SK-N-SH (cell line): ENCODE measurements at regions not wholly inside any gene's neighbourhood (a gene's known extent, or its start where the extent isn't known, plus 50 kb on each side); places are given as distances from the start of the nearest gene placed in this dataset.

ENCODE experiments used
- CTCF ChIA-PET: fragments of 300-600, 350-600 bp; formaldehyde crosslinking; extraction: SDS; loops from one replicate; lab custom pipeline; 2021; lab: Yijun Ruan, JAX
- POLR2A ChIA-PET: fragments of 350-600 bp; sonication (Branson Sonifier 250); formaldehyde crosslinking; extraction: SDS; loops from one replicate; lab custom pipeline; 2020; ENCODE audit warnings: antibody characterized with exemption, inconsistent platforms; lab: Yijun Ruan, JAX
- DNase-seq: peaks from one replicate; pipeline ENCODE4 v3.0.0; 2012
- H2AFZ ChIP-seq: fragments of 200-600 bp; sonication (generic); 2 replicates; pipeline ENCODE4 v1.8.1; 2016; ENCODE audit warnings: antibody characterized with exemption, mild to moderate bottlenecking, low read depth
- H3F3A ChIP-seq: fragments of 200-600 bp; sonication (generic); replicated peaks from 2 replicates; pipeline ENCODE3; 2016; ENCODE audit warnings: antibody characterized with exemption, mild to moderate bottlenecking; ENCODE audit not compliant: insufficient read depth
- H3K27ac ChIP-seq, 2 experiments: fragments of 200-500 bp in 1 of 2; fragments of 200-600 bp in 1 of 2; sonication (Bioruptor generic) in 1 of 2; sonication (generic), shearing (Covaris generic) in 1 of 2; 2 replicates each; pipeline versions ENCODE4 v1.5.1 to v1.6.1; 2014 to 2016; ENCODE audit warnings: low read depth in 2 of 2, inconsistent platforms in 1 of 2, low read length in 1 of 2, mild to moderate bottlenecking in 1 of 2, mixed read lengths in 1 of 2
- H3K27me3 ChIP-seq: fragments of 200-600 bp; sonication (generic), shearing (Covaris generic); 2 replicates; pipeline ENCODE4 v1.6.1; 2016; ENCODE audit warnings: mixed run types; ENCODE audit not compliant: insufficient read depth
- H3K36me3 ChIP-seq, 2 experiments: fragments of 200-500 bp in 1 of 2; fragments of 200-600 bp in 1 of 2; sonication (Bioruptor generic) in 1 of 2; sonication (generic) in 1 of 2; replicated peaks in 1 of 2; 2 replicates each; pipeline versions ENCODE3 to v1.5.1; 2014 to 2016; ENCODE audit warnings: low read length in 1 of 2, mild to moderate bottlenecking in 1 of 2; ENCODE audit not compliant: insufficient read depth in 2 of 2, control insufficient read depth in 1 of 2
- H3K4me1 ChIP-seq, 2 experiments: fragments of 200-500 bp in 1 of 2; fragments of 200-600 bp in 1 of 2; sonication (Bioruptor generic) in 1 of 2; sonication (generic), shearing (Covaris generic) in 1 of 2; 2 replicates each; pipeline versions ENCODE4 v1.5.1 to v1.6.1; 2014 to 2016; ENCODE audit warnings: low read depth in 1 of 2, low read length in 1 of 2, mixed run types in 1 of 2; ENCODE audit not compliant: insufficient read depth in 2 of 2, control insufficient read depth in 1 of 2
- H3K4me2 ChIP-seq: fragments of 200-600 bp; sonication (generic), shearing (Covaris generic); 2 replicates; pipeline ENCODE4 v1.6.1; 2017; ENCODE audit warnings: mixed run types
- H3K4me3 ChIP-seq, 2 experiments: fragments of 200-500 bp in 1 of 2; fragments of 200-600 bp in 1 of 2; sonication (Bioruptor generic) in 1 of 2; sonication (generic), shearing (Covaris generic) in 1 of 2; 2 replicates each; pipeline versions ENCODE4 v1.5.1 to v1.8.1; 2014 to 2016; ENCODE audit warnings: low read depth in 2 of 2, inconsistent platforms in 1 of 2, low read length in 1 of 2, mild to moderate bottlenecking in 1 of 2, mixed read lengths in 1 of 2, moderate library complexity in 1 of 2
- H3K79me2 ChIP-seq: fragments of 200-600 bp; sonication (generic); 2 replicates; pipeline ENCODE4 v1.8.1; 2017; ENCODE audit warnings: mild to moderate bottlenecking; ENCODE audit not compliant: insufficient read depth
- H3K9ac ChIP-seq: fragments of 200-600 bp; sonication (generic); 2 replicates; pipeline ENCODE4 v1.6.1; 2017; ENCODE audit warnings: mixed run types
- H3K9me2 ChIP-seq: fragments of 200-600 bp; sonication (generic); 2 replicates; pipeline ENCODE4 v1.6.1; 2017; ENCODE audit warnings: mixed run types
- H3K9me3 ChIP-seq: fragments of 200-600 bp; sonication (generic); 2 replicates; pipeline ENCODE4 v1.6.1; 2017; ENCODE audit warnings: mixed run types, mild to moderate bottlenecking, moderate library complexity
- H4K20me1 ChIP-seq: fragments of 200-600 bp; sonication (generic); 2 replicates; pipeline ENCODE4 v1.6.1; 2017; ENCODE audit warnings: mild to moderate bottlenecking, mixed run types; ENCODE audit not compliant: insufficient read depth
- CHD2 ChIP-seq: fragments of 150-350 bp; IDR thresholded peaks from 2 replicates; pipeline ENCODE4 v1.6.1; 2018; ENCODE audit warnings: low read length; ENCODE audit not compliant: partially characterized antibody
- EP300 ChIP-seq, 2 experiments: IDR thresholded peaks; 2 replicates each; pipeline versions ENCODE4 v1.4.0 to v1.6.1; 2012; ENCODE audit warnings: borderline replicate concordance in 1 of 2, low read depth in 1 of 2, low read length in 1 of 2
- EZH2phosphoT487 ChIP-seq: fragments of 200-600 bp; sonication (generic); IDR thresholded peaks from 2 replicates; pipeline ENCODE4 v1.6.1; 2017; ENCODE audit warnings: low read depth, mixed run types, mild to moderate bottlenecking, antibody characterized with exemption, moderate library complexity, borderline replicate concordance
- FOXJ3 ChIP-seq: sonication (generic); formaldehyde crosslinking; IDR thresholded peaks from 2 replicates; pipeline ENCODE4 v1.5.1; 2020; ENCODE audit warnings: mild to moderate bottlenecking, missing genetic modification reagents
- FOXM1 ChIP-seq: IDR thresholded peaks from 2 replicates; pipeline ENCODE4 v1.4.0; 2012; ENCODE audit warnings: low read depth, mild to moderate bottlenecking
- GATA2 ChIP-seq: sonication (generic); formaldehyde crosslinking; IDR thresholded peaks from 2 replicates; pipeline ENCODE4 v1.5.0; 2020; ENCODE audit warnings: mild to moderate bottlenecking, missing genetic modification reagents
- POLR2AphosphoS5 ChIP-seq: IDR thresholded peaks from 2 replicates; pipeline ENCODE4 v1.6.1; 2012; ENCODE audit warnings: low read depth, low read length
- RCOR1 ChIP-seq: fragments of 150-350 bp; IDR thresholded peaks from 2 replicates; pipeline ENCODE4 v1.6.1; 2017; ENCODE audit warnings: antibody characterized with exemption, low read length
- SIN3A ChIP-seq: IDR thresholded peaks from 2 replicates; pipeline ENCODE4 v1.6.1; 2012; ENCODE audit warnings: low read depth, mild to moderate bottlenecking, low read length, moderate library complexity, borderline replicate concordance
- TCF12 ChIP-seq: IDR thresholded peaks from 2 replicates; pipeline ENCODE4 v1.4.0; 2012
- WGBS: methylation state at CpG from one replicate; pipeline ENCODE4 v1.1.6; 2017; ENCODE audit warnings: low lambda C conversion rate; 5-methylcytosine and 5-hydroxymethylcytosine counted together
- TF ChIP-seq, protein P1 (sequence below): fragments of 200-600 bp; sonication (generic); IDR thresholded peaks from 2 replicates; pipeline ENCODE4 v1.6.1; 2017; ENCODE audit warnings: antibody characterized with exemption, mild to moderate bottlenecking, moderate library complexity
- TF ChIP-seq, protein P2 (sequence below): IDR thresholded peaks from 2 replicates; pipeline ENCODE4 v1.4.0; 2012; ENCODE audit warnings: low read depth, borderline replicate concordance
- TF ChIP-seq, protein P3 (sequence below): IDR thresholded peaks from 2 replicates; pipeline ENCODE4; 2012
- TF ChIP-seq, protein P4 (sequence below): IDR thresholded peaks from 2 replicates; pipeline ENCODE4 v1.6.1; 2012; ENCODE audit warnings: mild to moderate bottlenecking, low read depth, low read length, moderate library complexity
- TF ChIP-seq, protein P5 (sequence below): IDR thresholded peaks from 2 replicates; pipeline ENCODE4 v1.4.0; 2012; ENCODE audit warnings: low read depth

DNA sequence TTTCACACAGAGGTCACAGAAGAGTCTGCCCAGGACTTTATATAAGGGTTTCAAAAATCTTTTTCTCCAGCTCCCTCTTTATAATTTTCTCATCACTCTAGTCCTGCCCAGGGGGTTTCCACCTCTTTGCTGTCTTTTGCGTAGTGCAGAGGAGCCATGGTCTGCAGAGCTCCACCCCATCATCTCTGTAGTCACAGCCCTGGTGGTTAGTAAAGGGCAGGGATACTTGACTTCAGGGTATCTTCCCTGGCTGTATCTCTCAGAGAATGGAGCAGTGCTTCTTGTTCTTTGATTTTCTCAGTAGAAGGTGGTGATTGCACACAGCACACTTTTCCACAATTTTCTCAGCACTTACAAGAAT is 900.6 kb upstream of the COX7C start (continued):
- TF ChIP-seq GATA2 = no peak
- TF ChIP-seq EP300 (IDR thresholded peaks at IDR 0.05; ENCODE audit: borderline replicate concordance in 1 of 2, low read depth in 1 of 2, low read length in 1 of 2) = no peak
- TF ChIP-seq RCOR1 = no peak

DNA sequence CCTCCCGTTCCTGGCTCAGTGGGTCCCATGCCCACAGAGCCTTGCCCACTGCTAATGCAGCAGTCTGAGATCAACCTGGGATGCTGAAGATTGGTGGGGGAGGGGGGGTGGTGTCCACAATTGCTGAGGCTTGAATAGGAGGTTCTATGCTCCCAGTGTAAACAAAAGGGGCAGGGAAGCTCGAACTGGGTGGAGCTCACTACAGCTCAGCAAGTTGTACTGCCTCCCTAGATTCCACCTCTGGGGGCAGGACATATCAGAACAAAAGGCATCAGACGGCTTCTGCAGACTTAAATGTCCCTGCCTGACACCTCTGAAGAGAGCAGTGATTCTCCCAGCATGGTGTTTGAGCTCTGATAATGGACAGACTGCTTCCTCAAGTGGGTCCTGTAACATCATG is 885.6 kb upstream of the COX7C start:
- Histone ChIP-seq H3K27ac (no peak overlapping the region), H3K4me3 (no peak overlapping the region), H4K20me1 (no peaks in the 10 kb centered on the region), H3F3A (no peaks in the 10 kb centered on the region), H3K4me1 (no peaks in the 10 kb centered on the region), H3K9me2 (no peaks in the 10 kb centered on the region), H3K36me3 (no peaks in the 10 kb centered on the region), H3K79me2 (no peaks in the 10 kb centered on the region), H3K9ac (no peak overlapping the region), H3K27me3 (no peaks in the 10 kb centered on the region), H2AFZ (no peak overlapping the region), H3K4me2 (no peak overlapping the region), H3K9me3 (no peaks in the 10 kb centered on the region)
- DNase-seq = no peak
- TF ChIP-seq, protein P1, sequence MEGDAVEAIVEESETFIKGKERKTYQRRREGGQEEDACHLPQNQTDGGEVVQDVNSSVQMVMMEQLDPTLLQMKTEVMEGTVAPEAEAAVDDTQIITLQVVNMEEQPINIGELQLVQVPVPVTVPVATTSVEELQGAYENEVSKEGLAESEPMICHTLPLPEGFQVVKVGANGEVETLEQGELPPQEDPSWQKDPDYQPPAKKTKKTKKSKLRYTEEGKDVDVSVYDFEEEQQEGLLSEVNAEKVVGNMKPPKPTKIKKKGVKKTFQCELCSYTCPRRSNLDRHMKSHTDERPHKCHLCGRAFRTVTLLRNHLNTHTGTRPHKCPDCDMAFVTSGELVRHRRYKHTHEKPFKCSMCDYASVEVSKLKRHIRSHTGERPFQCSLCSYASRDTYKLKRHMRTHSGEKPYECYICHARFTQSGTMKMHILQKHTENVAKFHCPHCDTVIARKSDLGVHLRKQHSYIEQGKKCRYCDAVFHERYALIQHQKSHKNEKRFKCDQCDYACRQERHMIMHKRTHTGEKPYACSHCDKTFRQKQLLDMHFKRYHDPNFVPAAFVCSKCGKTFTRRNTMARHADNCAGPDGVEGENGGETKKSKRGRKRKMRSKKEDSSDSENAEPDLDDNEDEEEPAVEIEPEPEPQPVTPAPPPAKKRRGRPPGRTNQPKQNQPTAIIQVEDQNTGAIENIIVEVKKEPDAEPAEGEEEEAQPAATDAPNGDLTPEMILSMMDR = no peak
- TF ChIP-seq RCOR1 = no peak
- TF ChIP-seq, protein P2, sequence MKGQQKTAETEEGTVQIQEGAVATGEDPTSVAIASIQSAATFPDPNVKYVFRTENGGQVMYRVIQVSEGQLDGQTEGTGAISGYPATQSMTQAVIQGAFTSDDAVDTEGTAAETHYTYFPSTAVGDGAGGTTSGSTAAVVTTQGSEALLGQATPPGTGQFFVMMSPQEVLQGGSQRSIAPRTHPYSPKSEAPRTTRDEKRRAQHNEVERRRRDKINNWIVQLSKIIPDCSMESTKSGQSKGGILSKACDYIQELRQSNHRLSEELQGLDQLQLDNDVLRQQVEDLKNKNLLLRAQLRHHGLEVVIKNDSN = no peak
- TF ChIP-seq, protein P3, sequence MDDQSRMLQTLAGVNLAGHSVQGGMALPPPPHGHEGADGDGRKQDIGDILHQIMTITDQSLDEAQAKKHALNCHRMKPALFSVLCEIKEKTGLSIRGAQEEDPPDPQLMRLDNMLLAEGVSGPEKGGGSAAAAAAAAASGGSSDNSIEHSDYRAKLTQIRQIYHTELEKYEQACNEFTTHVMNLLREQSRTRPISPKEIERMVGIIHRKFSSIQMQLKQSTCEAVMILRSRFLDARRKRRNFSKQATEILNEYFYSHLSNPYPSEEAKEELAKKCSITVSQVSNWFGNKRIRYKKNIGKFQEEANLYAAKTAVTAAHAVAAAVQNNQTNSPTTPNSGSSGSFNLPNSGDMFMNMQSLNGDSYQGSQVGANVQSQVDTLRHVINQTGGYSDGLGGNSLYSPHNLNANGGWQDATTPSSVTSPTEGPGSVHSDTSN = no peak
- no peak for TF ChIP-seq CHD2
- TF ChIP-seq EZH2phosphoT487 = no peak
- 6% methylated on average over 2 of the region's 3 CpGs for WGBS
- ChIA-PET CTCF (no interaction called here), POLR2A (no interaction called here)

DNA sequence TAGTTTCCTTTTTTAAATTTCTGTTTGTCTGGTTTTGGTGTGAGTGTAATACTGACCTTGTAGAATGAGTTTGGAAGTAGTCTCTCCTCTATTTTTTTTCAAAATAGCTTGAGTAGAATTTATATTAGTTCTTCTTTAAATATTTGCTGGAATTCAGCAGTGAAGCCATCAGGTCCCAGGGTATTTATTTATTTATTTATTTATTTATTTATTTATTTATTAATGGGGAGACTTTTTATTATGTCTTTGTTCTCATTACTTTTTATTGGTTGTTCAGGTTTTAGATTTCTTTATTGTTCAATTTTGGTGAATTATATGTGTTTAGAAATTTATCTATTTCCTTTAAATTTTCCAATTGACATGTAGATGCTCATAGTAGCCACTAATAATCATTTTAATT is 875.8 kb upstream of the COX7C start:
- no peak overlapping the region for H3K9ac ChIP-seq
- no peaks in the 10 kb centered on the region for H3K9me2 ChIP-seq
- H4K20me1 ChIP-seq = 0 out of 2 replicates have a peak, but pooled peaks cover 4% of the 10 kb centered on the region
- ChIA-PET POLR2A (no interaction called here), CTCF (no interaction called here)
- H3K79me2 ChIP-seq = no peaks in the 10 kb centered on the region
- H3K4me3 ChIP-seq = no peak overlapping the region
- H3K27me3 ChIP-seq = no peaks in the 10 kb centered on the region
- no peak overlapping the region for H3K27ac ChIP-seq
- H3K36me3 ChIP-seq = no peaks in the 10 kb centered on the region
- no peak for DNase-seq
- no peaks in the 10 kb centered on the region for H3F3A ChIP-seq
- no peaks in the 10 kb centered on the region for H3K9me3 ChIP-seq
- H2AFZ ChIP-seq = no peak overlapping the region
- no peak overlapping the region for H3K4me2 ChIP-seq
- no peaks in the 10 kb centered on the region for H3K4me1 ChIP-seq
- TF ChIP-seq, protein P4, sequence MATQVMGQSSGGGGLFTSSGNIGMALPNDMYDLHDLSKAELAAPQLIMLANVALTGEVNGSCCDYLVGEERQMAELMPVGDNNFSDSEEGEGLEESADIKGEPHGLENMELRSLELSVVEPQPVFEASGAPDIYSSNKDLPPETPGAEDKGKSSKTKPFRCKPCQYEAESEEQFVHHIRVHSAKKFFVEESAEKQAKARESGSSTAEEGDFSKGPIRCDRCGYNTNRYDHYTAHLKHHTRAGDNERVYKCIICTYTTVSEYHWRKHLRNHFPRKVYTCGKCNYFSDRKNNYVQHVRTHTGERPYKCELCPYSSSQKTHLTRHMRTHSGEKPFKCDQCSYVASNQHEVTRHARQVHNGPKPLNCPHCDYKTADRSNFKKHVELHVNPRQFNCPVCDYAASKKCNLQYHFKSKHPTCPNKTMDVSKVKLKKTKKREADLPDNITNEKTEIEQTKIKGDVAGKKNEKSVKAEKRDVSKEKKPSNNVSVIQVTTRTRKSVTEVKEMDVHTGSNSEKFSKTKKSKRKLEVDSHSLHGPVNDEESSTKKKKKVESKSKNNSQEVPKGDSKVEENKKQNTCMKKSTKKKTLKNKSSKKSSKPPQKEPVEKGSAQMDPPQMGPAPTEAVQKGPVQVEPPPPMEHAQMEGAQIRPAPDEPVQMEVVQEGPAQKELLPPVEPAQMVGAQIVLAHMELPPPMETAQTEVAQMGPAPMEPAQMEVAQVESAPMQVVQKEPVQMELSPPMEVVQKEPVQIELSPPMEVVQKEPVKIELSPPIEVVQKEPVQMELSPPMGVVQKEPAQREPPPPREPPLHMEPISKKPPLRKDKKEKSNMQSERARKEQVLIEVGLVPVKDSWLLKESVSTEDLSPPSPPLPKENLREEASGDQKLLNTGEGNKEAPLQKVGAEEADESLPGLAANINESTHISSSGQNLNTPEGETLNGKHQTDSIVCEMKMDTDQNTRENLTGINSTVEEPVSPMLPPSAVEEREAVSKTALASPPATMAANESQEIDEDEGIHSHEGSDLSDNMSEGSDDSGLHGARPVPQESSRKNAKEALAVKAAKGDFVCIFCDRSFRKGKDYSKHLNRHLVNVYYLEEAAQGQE = no peak
- no peak for TF ChIP-seq EZH2phosphoT487
- TF ChIP-seq, protein P5, sequence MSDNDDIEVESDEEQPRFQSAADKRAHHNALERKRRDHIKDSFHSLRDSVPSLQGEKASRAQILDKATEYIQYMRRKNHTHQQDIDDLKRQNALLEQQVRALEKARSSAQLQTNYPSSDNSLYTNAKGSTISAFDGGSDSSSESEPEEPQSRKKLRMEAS = no peak
- no peak for TF ChIP-seq CHD2
- no peak for TF ChIP-seq POLR2AphosphoS5
- TF ChIP-seq, protein P3 = no peak
- no peak for TF ChIP-seq SIN3A
- TF ChIP-seq TCF12 = no peak
- no peak for TF ChIP-seq FOXM1
- TF ChIP-seq FOXJ3 = no peak
